H1 (cell line): ENCODE measurements at regions not wholly inside any gene's neighbourhood (a gene's known extent, or its start where the extent isn't known, plus 50 kb on each side); places are given as distances from the start of the nearest gene placed in this dataset.

Experiments
- CTCF ChIA-PET: fragments of 300-600 bp; sonication (Branson Sonifier 250); formaldehyde crosslinking; loops from one replicate; lab custom pipeline; 2021; ENCODE audit not compliant: partially characterized antibody; lab: Charles Lee
- POLR2A ChIA-PET: fragments of 300-600 bp; sonication (Branson Sonifier 250); formaldehyde crosslinking; loops from one replicate; lab custom pipeline; 2021; ENCODE audit warnings: inconsistent platforms; ENCODE audit not compliant: partially characterized antibody; lab: Charles Lee
- DNase-seq, 2 experiments: peaks; one replicate each; pipeline versions ENCODE4 v3.0.0 to v3.0.0-alpha.2; 2010 to 2022; ENCODE audit warnings: low spot score in 2 of 2, low read depth in 1 of 2, mixed read lengths in 1 of 2
- FAIRE-seq: peaks from 2 replicates; lab custom pipeline; 2011; peaks lifted over from hg19 to GRCh38; lab: Jason Lieb, UNC
- H2AFZ ChIP-seq: 2 replicates; pipeline ENCODE4 v1.8.1; 2012; ENCODE audit warnings: low read length, inconsistent platforms
- H2AK5ac ChIP-seq: 2 replicates; pipeline ENCODE4 v1.6.1; 2013; ENCODE audit warnings: low read depth, low read length
- H2BK120ac ChIP-seq: replicated peaks from 2 replicates; pipeline ENCODE3; 2013; ENCODE audit warnings: low read depth, low read length, inconsistent platforms
- H2BK12ac ChIP-seq: 2 replicates; pipeline ENCODE4 v1.6.1; 2013; ENCODE audit warnings: low read depth, low read length
- H2BK15ac ChIP-seq: 2 replicates; pipeline ENCODE4 v1.6.1; 2013; ENCODE audit warnings: low read length
- H2BK20ac ChIP-seq: 2 replicates; pipeline ENCODE4 v1.6.1; 2013; ENCODE audit warnings: low read length
- H2BK5ac ChIP-seq: 2 replicates; pipeline ENCODE4 v1.6.1; 2013; ENCODE audit warnings: low read depth, low read length
- H3K14ac ChIP-seq: 2 replicates; pipeline ENCODE4 v1.6.1; 2013; ENCODE audit warnings: inconsistent platforms; ENCODE audit not compliant: insufficient read length
- H3K18ac ChIP-seq: 2 replicates; pipeline ENCODE4 v1.6.1; 2013; ENCODE audit warnings: low read length; ENCODE audit errors: extremely low read depth
- H3K23ac ChIP-seq: 2 replicates; pipeline ENCODE4 v1.6.1; 2013; ENCODE audit warnings: inconsistent platforms; ENCODE audit not compliant: insufficient read length
- H3K23me2 ChIP-seq: 2 replicates; pipeline ENCODE4 v1.6.1; 2013; ENCODE audit warnings: low read depth, low read length
- H3K27ac ChIP-seq: 2 replicates; pipeline ENCODE4 v1.6.1; 2011; ENCODE audit warnings: low read depth, low read length, inconsistent platforms
- H3K27me3 ChIP-seq, 4 experiments: replicated peaks in 1 of 4; 1 replicate in 1 of 4; 2 replicates in 3 of 4; pipeline versions ENCODE4 v1.6.1 to v1.8.1; 2011 to 2013; ENCODE audit warnings: low read length in 3 of 4, mild to moderate bottlenecking in 3 of 4, inconsistent platforms in 2 of 4, mixed read lengths in 2 of 4, moderate library complexity in 1 of 4; ENCODE audit not compliant: control insufficient read depth in 3 of 4, insufficient read depth in 3 of 4; ENCODE audit errors: extremely low read depth in 1 of 4
- H3K36me3 ChIP-seq, 4 experiments: 2 replicates each; pipeline versions ENCODE4 v1.6.1 to v1.8.1; 2011 to 2013; ENCODE audit warnings: mild to moderate bottlenecking in 4 of 4, low read length in 3 of 4, moderate library complexity in 2 of 4, control low read depth in 1 of 4, inconsistent platforms in 1 of 4; ENCODE audit not compliant: insufficient read depth in 4 of 4, control insufficient read depth in 2 of 4
- H3K4ac ChIP-seq: replicated peaks from 2 replicates; pipeline ENCODE3; 2013; ENCODE audit warnings: low read length, low read depth, mixed read lengths, inconsistent platforms; ENCODE audit not compliant: insufficient read length
- H3K4me1 ChIP-seq, 4 experiments: replicated peaks in 1 of 4; 1 replicate in 1 of 4; 2 replicates in 3 of 4; pipeline versions ENCODE4 v1.6.1 to v1.8.1; 2011 to 2013; ENCODE audit warnings: low read length in 3 of 4, inconsistent platforms in 2 of 4, mixed read lengths in 1 of 4; ENCODE audit not compliant: insufficient read depth in 4 of 4, control insufficient read depth in 3 of 4
- H3K4me2 ChIP-seq, 2 experiments: 2 replicates each; pipeline versions ENCODE4 v1.6.1 to v1.8.1; 2011 to 2013; ENCODE audit warnings: low read depth in 2 of 2, low read length in 2 of 2, control low read depth in 1 of 2, inconsistent platforms in 1 of 2, mild to moderate bottlenecking in 1 of 2; ENCODE audit not compliant: insufficient read depth in 1 of 2
- H3K4me3 ChIP-seq, 4 experiments: fragments of 200-600, 300-600 bp in 1 of 4; sonication (generic), shearing (Covaris generic), sonication (Bioruptor Twin) in 1 of 4; 2 replicates each; pipeline versions ENCODE4 v1.5.1 to v1.8.1; 2011 to 2016; ENCODE audit warnings: low read length in 4 of 4, low read depth in 3 of 4, control low read depth in 2 of 4, inconsistent platforms in 2 of 4, mild to moderate bottlenecking in 2 of 4, mixed read lengths in 1 of 4, moderate library complexity in 1 of 4; ENCODE audit not compliant: insufficient read depth in 2 of 4; ENCODE audit errors: extremely low read depth in 1 of 4
- H3K56ac ChIP-seq: replicated peaks from 2 replicates; pipeline ENCODE3; 2013; ENCODE audit warnings: low read depth, mild to moderate bottlenecking, mixed read lengths, low read length, inconsistent platforms; ENCODE audit not compliant: insufficient read length
- H3K79me1 ChIP-seq: 2 replicates; pipeline ENCODE4 v1.6.1; 2013; ENCODE audit warnings: low read depth, low read length, control low read depth
- H3K79me2 ChIP-seq, 2 experiments: 2 replicates each; pipeline versions ENCODE4 v1.6.1 to v1.8.1; 2012 to 2013; ENCODE audit warnings: low read length in 2 of 2, mild to moderate bottlenecking in 2 of 2, inconsistent platforms in 1 of 2; ENCODE audit not compliant: insufficient read depth in 2 of 2, control insufficient read depth in 1 of 2
- H3K9ac ChIP-seq, 4 experiments: replicated peaks in 1 of 4; 1 replicate in 1 of 4; 2 replicates in 3 of 4; pipeline versions ENCODE4 v1.6.1 to v1.8.1; 2011 to 2013; ENCODE audit warnings: low read depth in 3 of 4, low read length in 3 of 4, control low read depth in 2 of 4, mild to moderate bottlenecking in 2 of 4, moderate library complexity in 2 of 4, inconsistent platforms in 1 of 4; ENCODE audit errors: extremely low read depth in 1 of 4
- H3K9me3 ChIP-seq, 2 experiments: 2 replicates each; pipeline versions ENCODE4 v1.6.1 to v1.8.1; 2012 to 2013; ENCODE audit warnings: mild to moderate bottlenecking in 2 of 2, moderate library complexity in 2 of 2, control low read depth in 1 of 2, inconsistent platforms in 1 of 2, low read depth in 1 of 2, low read length in 1 of 2, mixed read lengths in 1 of 2; ENCODE audit not compliant: insufficient read depth in 2 of 2
- H4K20me1 ChIP-seq, 2 experiments: replicated peaks in 1 of 2; 2 replicates each; pipeline versions ENCODE3 to v1.8.1; 2011 to 2013; ENCODE audit warnings: inconsistent platforms in 2 of 2, low read length in 2 of 2, mild to moderate bottlenecking in 1 of 2; ENCODE audit not compliant: insufficient read depth in 2 of 2, control insufficient read depth in 1 of 2
- H4K5ac ChIP-seq: 2 replicates; pipeline ENCODE4 v1.6.1; 2013; ENCODE audit warnings: low read length, low read depth, mixed read lengths, inconsistent platforms; ENCODE audit not compliant: insufficient read length
- H4K8ac ChIP-seq: 2 replicates; pipeline ENCODE4 v1.8.0; 2013; ENCODE audit warnings: mild to moderate bottlenecking, moderate library complexity, low read length, inconsistent platforms; ENCODE audit not compliant: insufficient read depth; ENCODE audit errors: extremely low read depth
- H4K91ac ChIP-seq: replicated peaks from 2 replicates; pipeline ENCODE3; 2013; ENCODE audit warnings: low read length, mixed read lengths, inconsistent platforms; ENCODE audit not compliant: insufficient read length
- ASH2L ChIP-seq: fragments of 200-600, 300-600 bp; sonication (generic); IDR thresholded peaks from one replicate; pipeline ENCODE4 v1.7.1; 2017; ENCODE audit warnings: low read length
- FOSL1 ChIP-seq: IDR thresholded peaks from 2 replicates; pipeline ENCODE4 v1.6.1; 2011; ENCODE audit warnings: mild to moderate bottlenecking, low read depth, low read length, moderate library complexity; ENCODE audit not compliant: insufficient read depth
- JUN ChIP-seq: IDR thresholded peaks from 2 replicates; pipeline ENCODE4 v1.6.1; 2011; ENCODE audit warnings: low read depth, mild to moderate bottlenecking, improper control_type of control experiment, low read length
- KDM4A ChIP-seq: IDR thresholded peaks from one replicate; pipeline ENCODE4 v1.7.1; 2012; ENCODE audit warnings: low read depth, mild to moderate bottlenecking, moderate library complexity, low read length, inconsistent platforms; ENCODE audit not compliant: severe bottlenecking
- POLR2A ChIP-seq, 2 experiments: IDR thresholded peaks; 1 replicate in 1 of 2; 2 replicates in 1 of 2; pipeline ENCODE4 v1.6.1; 2011; ENCODE audit warnings: low read depth in 2 of 2, low read length in 2 of 2, mild to moderate bottlenecking in 2 of 2; ENCODE audit errors: control extremely low read depth in 1 of 2
- RFX5 ChIP-seq: IDR thresholded peaks from 2 replicates; pipeline ENCODE4 v1.6.1; 2011; ENCODE audit warnings: low read depth, low read length, improper control_type of control experiment, borderline replicate concordance
- SP2 ChIP-seq: IDR thresholded peaks from 2 replicates; pipeline ENCODE4 v1.6.1; 2012; ENCODE audit warnings: mild to moderate bottlenecking, low read length, inconsistent platforms
- TAF1 ChIP-seq: IDR thresholded peaks from 2 replicates; pipeline ENCODE4 v1.6.1; 2011; ENCODE audit warnings: mild to moderate bottlenecking, low read depth, low read length
- TAF7 ChIP-seq: optimal IDR thresholded peaks from 2 replicates; pipeline ENCODE3; 2011; ENCODE audit warnings: low read depth, mild to moderate bottlenecking, inconsistent platforms, low read length, moderate library complexity, borderline replicate concordance
- WGBS, 2 experiments: shearing (Covaris generic) in 1 of 2; methylation state at CpG; one replicate each; pipeline versions ENCODE4 v1.1.6 to v1.1.7; 2013 to 2015; ENCODE audit warnings: low lambda C conversion rate in 2 of 2, mixed read lengths in 2 of 2, inconsistent platforms in 1 of 2, low coverage in 1 of 2, missing lambda C conversion rate in 1 of 2; ENCODE audit not compliant: insufficient replicate concordance in 2 of 2, insufficient coverage in 1 of 2, insufficient read length in 1 of 2; ENCODE audit errors: extremely low coverage in 1 of 2, missing lambda C conversion rate in 1 of 2; 5-methylcytosine and 5-hydroxymethylcytosine counted together

- no peak overlapping the region for H4K5ac ChIP-seq
- no peak overlapping the region for H2BK15ac ChIP-seq
- no peak overlapping the region for H3K14ac ChIP-seq
- no peak overlapping the region for H3K23ac ChIP-seq
- H3K4me3 ChIP-seq = no peak overlapping the region
- peak overlapping the region; percentile 98; the same call in 1 of the 2 replicates for H2BK20ac ChIP-seq
- peak overlapping the region; percentile 80 for H3K18ac ChIP-seq
- H2AK5ac ChIP-seq = peak overlapping the region; percentile 17; the same call in 1 of the 2 replicates
- no peaks in the 10 kb centered on the region for H3K27me3 ChIP-seq
- H3K4me2 ChIP-seq = no peak overlapping the region
- CTCF ChIA-PET = no interaction called here
- no peak overlapping the region for H4K8ac ChIP-seq
- TF ChIP-seq FOSL1 = no peak
- no peak for TF ChIP-seq SP2
- peak; percentile 29 for TF ChIP-seq TAF7
- TF ChIP-seq ASH2L = no peak
- peak; percentile 54 for TF ChIP-seq TAF1
- no peak for TF ChIP-seq RFX5
- TF ChIP-seq POLR2A (IDR thresholded peaks at IDR 0.05; ENCODE audit: control extremely low read depth in 1 of 2, low read depth in 2 of 2, low read length in 2 of 2) = peak; percentile 14 to 33; a peak in 1 of 3 replicates
- TF ChIP-seq JUN = no peak
- no peak for TF ChIP-seq KDM4A
- no peaks in the 10 kb centered on the region for H3K9me3 ChIP-seq
- 86% methylated on average over 5 of the region's 5 CpGs; no CpG with 5 or more reads in 1 of the 2 experiments for WGBS, 2 experiments
- no peaks in the 10 kb centered on the region for H3K79me2 ChIP-seq
- FAIRE-seq (no peak), DNase-seq (no peak)
- peaks cover 0 to 11% (median 9%) of the 10 kb centered on the region in 4 experiments; a peak in 5 of 7 replicates for H3K4me1 ChIP-seq
- H3K56ac ChIP-seq = no peak overlapping the region
- H2BK12ac ChIP-seq = peak overlapping the region; percentile 45; the same call in 1 of the 2 replicates
- H3K4ac ChIP-seq = peak overlapping the region; percentile 92
- peak overlapping the region; percentile 68 for H4K91ac ChIP-seq
- peak overlapping the region; percentile 92 for H2BK120ac ChIP-seq
- H3K23me2 ChIP-seq = no peaks in the 10 kb centered on the region
- no peaks in the 10 kb centered on the region; a peak in 1 of 8 replicates for H3K36me3 ChIP-seq
- POLR2A ChIA-PET = no interaction called here
- no peaks in the 10 kb centered on the region for H3K79me1 ChIP-seq
- peak overlapping the region in 2 of 4 experiments; percentile 54 to 56; a peak in 5 of 7 replicates for H3K9ac ChIP-seq
- H3K27ac ChIP-seq = peak overlapping the region; percentile 83
- H2AFZ ChIP-seq = peak overlapping the region; percentile 8; the same call in 1 of the 2 replicates
- no peaks in the 10 kb centered on the region for H4K20me1 ChIP-seq
- H2BK5ac ChIP-seq = peak overlapping the region; percentile 98; the same call in 1 of the 2 replicates
These were observed 114.9 kb upstream of the FAM3C start for GRCh38 chr7:121510858-121511482.
